ENCODE measurements at regions not wholly inside any gene's neighbourhood (a gene's known extent, or its start where the extent isn't known, plus 50 kb on each side); places are given as distances from the start of the nearest gene placed in this dataset.
A peak's percentile ranks its signal among the peaks of the same experiment; 100 is the strongest.

DNA sequence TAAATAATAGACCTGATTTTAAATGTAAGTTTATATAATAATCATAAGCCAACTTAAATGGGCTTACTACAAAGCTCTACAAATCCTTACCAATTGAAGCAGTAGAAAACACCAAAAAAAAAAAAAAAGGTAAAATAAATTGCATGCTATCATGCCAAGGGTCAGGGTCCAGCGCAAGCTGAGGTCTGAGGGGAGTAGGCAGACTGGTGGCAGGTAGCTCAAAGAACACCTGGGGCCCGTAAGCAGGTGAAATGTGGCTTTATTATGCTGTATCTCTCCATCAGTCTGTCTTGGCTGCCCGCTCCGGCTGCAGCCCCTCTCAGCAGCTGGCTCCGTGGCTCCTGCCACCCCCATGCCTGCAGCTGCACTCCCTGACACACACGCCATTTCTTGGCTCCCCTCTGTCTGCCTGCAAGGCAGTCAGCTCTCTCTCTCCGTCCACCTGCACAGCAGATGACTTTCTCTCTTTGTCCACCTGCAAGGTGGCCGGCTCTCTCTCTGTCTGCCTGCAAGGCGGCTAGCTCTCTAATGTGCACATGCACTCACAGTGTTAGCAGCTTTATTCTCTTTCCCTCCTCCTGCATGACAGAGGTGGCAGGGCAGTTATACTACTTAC lies 209.4 kb upstream of the UGT8 start:
- Mint-ChIP-seq H3K9me3 (no peaks in the 10 kb centered on the region), H3K4me1 (peaks cover 25% of the 10 kb centered on the region), H3K27ac (peak overlapping the region; percentile 26; the same call in 1 of the 2 replicates), H3K27me3 (ENCODE audit: low read depth) (no peaks in the 10 kb centered on the region), H3K36me3 (no peaks in the 10 kb centered on the region), H3K4me3 (no peak overlapping the region)
- no peak for DNase-seq (ENCODE audit: low spot score)
- CTCF ChIA-PET = interaction anchor here (0.6 to 3.0 kb wide), 11 partner anchors 9 to 391 kb away, joined by 3 to 20 read pairs (median 5); no protein-coding TSS in a partner anchor
- ATAC-seq = peak; percentile 49
- POLR2A ChIA-PET = interaction anchor here (0.7 kb wide), 1 partner anchor 310 kb away, joined by 3 read pairs; no protein-coding TSS in a partner anchor
- no peak for TF ChIP-seq ZNF219 (CRISPR knock-in tag; IDR thresholded peaks at IDR 0.05; ENCODE audit: borderline replicate concordance)
- no peak for TF ChIP-seq IRF2 (CRISPR knock-in tag; IDR thresholded peaks at IDR 0.05; ENCODE audit: borderline replicate concordance, low read depth)
- TF ChIP-seq, protein P1, sequence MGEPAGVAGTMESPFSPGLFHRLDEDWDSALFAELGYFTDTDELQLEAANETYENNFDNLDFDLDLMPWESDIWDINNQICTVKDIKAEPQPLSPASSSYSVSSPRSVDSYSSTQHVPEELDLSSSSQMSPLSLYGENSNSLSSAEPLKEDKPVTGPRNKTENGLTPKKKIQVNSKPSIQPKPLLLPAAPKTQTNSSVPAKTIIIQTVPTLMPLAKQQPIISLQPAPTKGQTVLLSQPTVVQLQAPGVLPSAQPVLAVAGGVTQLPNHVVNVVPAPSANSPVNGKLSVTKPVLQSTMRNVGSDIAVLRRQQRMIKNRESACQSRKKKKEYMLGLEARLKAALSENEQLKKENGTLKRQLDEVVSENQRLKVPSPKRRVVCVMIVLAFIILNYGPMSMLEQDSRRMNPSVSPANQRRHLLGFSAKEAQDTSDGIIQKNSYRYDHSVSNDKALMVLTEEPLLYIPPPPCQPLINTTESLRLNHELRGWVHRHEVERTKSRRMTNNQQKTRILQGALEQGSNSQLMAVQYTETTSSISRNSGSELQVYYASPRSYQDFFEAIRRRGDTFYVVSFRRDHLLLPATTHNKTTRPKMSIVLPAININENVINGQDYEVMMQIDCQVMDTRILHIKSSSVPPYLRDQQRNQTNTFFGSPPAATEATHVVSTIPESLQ (CRISPR knock-in tag; IDR thresholded peaks at IDR 0.05) = no peak
- TF ChIP-seq, protein P2, sequence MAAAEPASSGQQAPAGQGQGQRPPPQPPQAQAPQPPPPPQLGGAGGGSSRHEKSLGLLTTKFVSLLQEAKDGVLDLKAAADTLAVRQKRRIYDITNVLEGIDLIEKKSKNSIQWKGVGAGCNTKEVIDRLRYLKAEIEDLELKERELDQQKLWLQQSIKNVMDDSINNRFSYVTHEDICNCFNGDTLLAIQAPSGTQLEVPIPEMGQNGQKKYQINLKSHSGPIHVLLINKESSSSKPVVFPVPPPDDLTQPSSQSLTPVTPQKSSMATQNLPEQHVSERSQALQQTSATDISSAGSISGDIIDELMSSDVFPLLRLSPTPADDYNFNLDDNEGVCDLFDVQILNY (CRISPR knock-in tag; IDR thresholded peaks at IDR 0.05) = no peak
- no peak for TF ChIP-seq TP53 (CRISPR knock-in tag; IDR thresholded peaks at IDR 0.05)
- no peak for TF ChIP-seq MXD4 (CRISPR knock-in tag; IDR thresholded peaks at IDR 0.05; ENCODE audit: borderline replicate concordance)
- TF ChIP-seq, protein P3, sequence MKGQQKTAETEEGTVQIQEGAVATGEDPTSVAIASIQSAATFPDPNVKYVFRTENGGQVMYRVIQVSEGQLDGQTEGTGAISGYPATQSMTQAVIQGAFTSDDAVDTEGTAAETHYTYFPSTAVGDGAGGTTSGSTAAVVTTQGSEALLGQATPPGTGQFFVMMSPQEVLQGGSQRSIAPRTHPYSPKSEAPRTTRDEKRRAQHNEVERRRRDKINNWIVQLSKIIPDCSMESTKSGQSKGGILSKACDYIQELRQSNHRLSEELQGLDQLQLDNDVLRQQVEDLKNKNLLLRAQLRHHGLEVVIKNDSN (CRISPR knock-in tag; IDR thresholded peaks at IDR 0.05) = no peak
- no peak for TF ChIP-seq JAZF1 (CRISPR knock-in tag; IDR thresholded peaks at IDR 0.05)
- no peak for TF ChIP-seq FOXP1 (CRISPR knock-in tag; IDR thresholded peaks at IDR 0.05; ENCODE audit: borderline replicate concordance)
- no peak for TF ChIP-seq CREM (CRISPR knock-in tag; IDR thresholded peaks at IDR 0.05)
- no peak for TF ChIP-seq RELA (CRISPR knock-in tag; IDR thresholded peaks at IDR 0.05; ENCODE audit: borderline replicate concordance)
- TF ChIP-seq CREB1 (CRISPR knock-in tag; IDR thresholded peaks at IDR 0.05) = no peak
- TF ChIP-seq, protein P4, sequence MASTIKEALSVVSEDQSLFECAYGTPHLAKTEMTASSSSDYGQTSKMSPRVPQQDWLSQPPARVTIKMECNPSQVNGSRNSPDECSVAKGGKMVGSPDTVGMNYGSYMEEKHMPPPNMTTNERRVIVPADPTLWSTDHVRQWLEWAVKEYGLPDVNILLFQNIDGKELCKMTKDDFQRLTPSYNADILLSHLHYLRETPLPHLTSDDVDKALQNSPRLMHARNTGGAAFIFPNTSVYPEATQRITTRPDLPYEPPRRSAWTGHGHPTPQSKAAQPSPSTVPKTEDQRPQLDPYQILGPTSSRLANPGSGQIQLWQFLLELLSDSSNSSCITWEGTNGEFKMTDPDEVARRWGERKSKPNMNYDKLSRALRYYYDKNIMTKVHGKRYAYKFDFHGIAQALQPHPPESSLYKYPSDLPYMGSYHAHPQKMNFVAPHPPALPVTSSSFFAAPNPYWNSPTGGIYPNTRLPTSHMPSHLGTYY (CRISPR knock-in tag; IDR thresholded peaks at IDR 0.05) = no peak
- no peak for TF ChIP-seq PRRX2 (CRISPR knock-in tag; IDR thresholded peaks at IDR 0.05)
- TF ChIP-seq EMX1 (CRISPR knock-in tag; IDR thresholded peaks at IDR 0.05) = no peak
- TF ChIP-seq SOX15 (CRISPR knock-in tag; IDR thresholded peaks at IDR 0.05) = no peak
- TF ChIP-seq, protein P5, sequence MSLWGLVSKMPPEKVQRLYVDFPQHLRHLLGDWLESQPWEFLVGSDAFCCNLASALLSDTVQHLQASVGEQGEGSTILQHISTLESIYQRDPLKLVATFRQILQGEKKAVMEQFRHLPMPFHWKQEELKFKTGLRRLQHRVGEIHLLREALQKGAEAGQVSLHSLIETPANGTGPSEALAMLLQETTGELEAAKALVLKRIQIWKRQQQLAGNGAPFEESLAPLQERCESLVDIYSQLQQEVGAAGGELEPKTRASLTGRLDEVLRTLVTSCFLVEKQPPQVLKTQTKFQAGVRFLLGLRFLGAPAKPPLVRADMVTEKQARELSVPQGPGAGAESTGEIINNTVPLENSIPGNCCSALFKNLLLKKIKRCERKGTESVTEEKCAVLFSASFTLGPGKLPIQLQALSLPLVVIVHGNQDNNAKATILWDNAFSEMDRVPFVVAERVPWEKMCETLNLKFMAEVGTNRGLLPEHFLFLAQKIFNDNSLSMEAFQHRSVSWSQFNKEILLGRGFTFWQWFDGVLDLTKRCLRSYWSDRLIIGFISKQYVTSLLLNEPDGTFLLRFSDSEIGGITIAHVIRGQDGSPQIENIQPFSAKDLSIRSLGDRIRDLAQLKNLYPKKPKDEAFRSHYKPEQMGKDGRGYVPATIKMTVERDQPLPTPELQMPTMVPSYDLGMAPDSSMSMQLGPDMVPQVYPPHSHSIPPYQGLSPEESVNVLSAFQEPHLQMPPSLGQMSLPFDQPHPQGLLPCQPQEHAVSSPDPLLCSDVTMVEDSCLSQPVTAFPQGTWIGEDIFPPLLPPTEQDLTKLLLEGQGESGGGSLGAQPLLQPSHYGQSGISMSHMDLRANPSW (CRISPR knock-in tag; conservative IDR thresholded peaks at IDR 0.05; ENCODE audit: low read depth) = no peak
- TF ChIP-seq, protein P6, sequence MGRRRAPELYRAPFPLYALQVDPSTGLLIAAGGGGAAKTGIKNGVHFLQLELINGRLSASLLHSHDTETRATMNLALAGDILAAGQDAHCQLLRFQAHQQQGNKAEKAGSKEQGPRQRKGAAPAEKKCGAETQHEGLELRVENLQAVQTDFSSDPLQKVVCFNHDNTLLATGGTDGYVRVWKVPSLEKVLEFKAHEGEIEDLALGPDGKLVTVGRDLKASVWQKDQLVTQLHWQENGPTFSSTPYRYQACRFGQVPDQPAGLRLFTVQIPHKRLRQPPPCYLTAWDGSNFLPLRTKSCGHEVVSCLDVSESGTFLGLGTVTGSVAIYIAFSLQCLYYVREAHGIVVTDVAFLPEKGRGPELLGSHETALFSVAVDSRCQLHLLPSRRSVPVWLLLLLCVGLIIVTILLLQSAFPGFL (CRISPR knock-in tag; IDR thresholded peaks at IDR 0.05; ENCODE audit: borderline replicate concordance) = no peak
- no peak for TF ChIP-seq OVOL2 (CRISPR knock-in tag; IDR thresholded peaks at IDR 0.05; ENCODE audit: borderline replicate concordance)
- TF ChIP-seq, protein P7, sequence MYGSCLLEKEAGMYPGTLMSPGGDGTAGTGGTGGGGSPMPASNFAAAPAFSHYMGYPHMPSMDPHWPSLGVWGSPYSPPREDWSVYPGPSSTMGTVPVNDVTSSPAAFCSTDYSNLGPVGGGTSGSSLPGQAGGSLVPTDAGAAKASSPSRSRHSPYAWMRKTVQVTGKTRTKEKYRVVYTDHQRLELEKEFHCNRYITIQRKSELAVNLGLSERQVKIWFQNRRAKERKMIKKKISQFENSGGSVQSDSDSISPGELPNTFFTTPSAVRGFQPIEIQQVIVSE (CRISPR knock-in tag; IDR thresholded peaks at IDR 0.05; ENCODE audit: borderline replicate concordance) = no peak

Data from WTC11 (cell line).